ENCODE measurements at regions not wholly inside any gene's neighbourhood (a gene's known extent, or its start where the extent isn't known, plus 50 kb on each side); places are given as distances from the start of the nearest gene placed in this dataset.
"Not testable (repeated sequence)": the region's sequence is repeated elsewhere in the genome, so short reads cannot be mapped to it uniquely, and the experiment has no call there.

- no peak for DNase-seq (ENCODE audit: low spot score)
- no peak overlapping the region for H3K27ac ChIP-seq
- intact Hi-C loops (cut with DNase I): no loop called here
- no peaks in the 10 kb centered on the region for H3K27me3 ChIP-seq (replicated peaks; ENCODE audit: insufficient read depth)
- no peak for TF ChIP-seq POLR2A (IDR thresholded peaks at IDR 0.05)
- TF ChIP-seq CTCF (IDR thresholded peaks at IDR 0.05): no peak
- TF ChIP-seq POLR2AphosphoS5 (IDR thresholded peaks at IDR 0.05): no peak
- H3K36me3 ChIP-seq: no peaks in the 10 kb centered on the region
- WGBS: 85% methylated on average over 2 of the region's 2 CpGs
- no peaks in the 10 kb centered on the region for H3K9me3 ChIP-seq
- H3K4me1 ChIP-seq (replicated peaks): no peaks in the 10 kb centered on the region
- no peak overlapping the region for H3K4me3 ChIP-seq
Measured at GRCh38 chr3:80351201-80351600, 583.4 kb upstream of the ROBO1 start.

GRCh38 chr3:80350771-80351170 is 583.0 kb upstream of the ROBO1 start:
- Histone ChIP-seq H3K27me3 (replicated peaks; ENCODE audit: insufficient read depth) (no peaks in the 10 kb centered on the region), H3K36me3 (no peaks in the 10 kb centered on the region), H3K27ac (no peak overlapping the region), H3K4me3 (no peak overlapping the region), H3K4me1 (replicated peaks) (no peaks in the 10 kb centered on the region), H3K9me3 (no peaks in the 10 kb centered on the region)
- no peak for DNase-seq (ENCODE audit: low spot score)
- intact Hi-C loops (cut with DNase I): no loop called here
- no peak for TF ChIP-seq POLR2AphosphoS5 (IDR thresholded peaks at IDR 0.05)
- no peak for TF ChIP-seq POLR2A (IDR thresholded peaks at IDR 0.05)
- TF ChIP-seq CTCF (IDR thresholded peaks at IDR 0.05): no peak
- 90% methylated on average over 4 of the region's 4 CpGs for WGBS

DNA sequence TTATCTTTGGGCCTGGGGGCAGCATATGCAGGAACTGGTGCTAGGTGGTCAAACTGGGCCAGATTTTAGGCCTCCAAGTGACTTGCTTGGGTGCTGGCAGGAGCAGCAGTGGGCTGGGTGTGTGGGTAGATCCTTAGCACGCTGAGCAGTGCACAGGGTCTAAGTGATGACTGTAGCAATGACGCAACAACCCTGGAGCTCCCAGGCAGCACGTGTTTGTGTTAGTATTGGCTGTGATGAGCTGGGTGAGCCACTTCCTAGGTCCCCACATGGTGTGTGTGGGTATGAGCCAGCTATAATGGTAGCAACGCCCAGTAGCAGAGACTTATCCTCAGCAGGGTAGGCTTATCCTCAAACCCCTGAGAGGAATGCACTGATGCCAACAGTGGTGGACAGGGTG is 570.6 kb upstream of the ROBO1 start:
- Histone ChIP-seq H3K27me3 (replicated peaks; ENCODE audit: insufficient read depth) (no peaks in the 10 kb centered on the region), H3K9me3 (no peaks in the 10 kb centered on the region), H3K4me1 (replicated peaks) (no peaks in the 10 kb centered on the region), H3K27ac (no peak overlapping the region), H3K36me3 (no peaks in the 10 kb centered on the region), H3K4me3 (no peak overlapping the region)
- 74% methylated on average over 4 of the region's 4 CpGs for WGBS
- no peak for TF ChIP-seq POLR2A (IDR thresholded peaks at IDR 0.05)
- no peak for TF ChIP-seq POLR2AphosphoS5 (IDR thresholded peaks at IDR 0.05)
- TF ChIP-seq CTCF (IDR thresholded peaks at IDR 0.05): no peak
- intact Hi-C loops (cut with DNase I): no loop called here
- no peak for DNase-seq (ENCODE audit: low spot score)

DNA sequence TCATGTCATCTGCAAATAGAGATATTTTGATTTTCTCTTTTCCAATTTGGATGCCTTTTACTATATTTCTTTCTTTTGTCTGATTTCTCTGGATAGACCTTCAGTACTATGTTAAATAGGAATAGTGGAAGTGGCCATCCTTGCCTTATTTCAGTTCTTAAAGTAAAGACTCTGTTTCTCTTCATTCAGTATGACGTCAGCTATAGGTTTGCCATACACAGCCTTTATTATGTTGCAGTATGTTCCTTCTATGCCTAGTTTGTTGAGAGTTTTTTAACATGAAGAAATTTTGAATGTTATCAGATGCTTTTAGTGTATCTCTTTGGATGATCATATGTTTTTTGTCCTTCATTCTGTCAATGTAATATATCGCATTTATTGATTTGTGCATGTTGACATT is 566.7 kb upstream of the ROBO1 start:
- 95% methylated on average over 2 of the region's 2 CpGs for WGBS
- Histone ChIP-seq H3K27me3 (replicated peaks; ENCODE audit: insufficient read depth) (no peaks in the 10 kb centered on the region), H3K9me3 (no peaks in the 10 kb centered on the region), H3K4me1 (replicated peaks) (no peaks in the 10 kb centered on the region), H3K4me3 (no peak overlapping the region), H3K36me3 (no peaks in the 10 kb centered on the region), H3K27ac (no peak overlapping the region)
- intact Hi-C loops (cut with DNase I): no loop called here
- TF ChIP-seq CTCF (IDR thresholded peaks at IDR 0.05) (no peak), POLR2AphosphoS5 (IDR thresholded peaks at IDR 0.05) (no peak), POLR2A (IDR thresholded peaks at IDR 0.05) (no peak)
- no peak for DNase-seq (ENCODE audit: low spot score)

DNA sequence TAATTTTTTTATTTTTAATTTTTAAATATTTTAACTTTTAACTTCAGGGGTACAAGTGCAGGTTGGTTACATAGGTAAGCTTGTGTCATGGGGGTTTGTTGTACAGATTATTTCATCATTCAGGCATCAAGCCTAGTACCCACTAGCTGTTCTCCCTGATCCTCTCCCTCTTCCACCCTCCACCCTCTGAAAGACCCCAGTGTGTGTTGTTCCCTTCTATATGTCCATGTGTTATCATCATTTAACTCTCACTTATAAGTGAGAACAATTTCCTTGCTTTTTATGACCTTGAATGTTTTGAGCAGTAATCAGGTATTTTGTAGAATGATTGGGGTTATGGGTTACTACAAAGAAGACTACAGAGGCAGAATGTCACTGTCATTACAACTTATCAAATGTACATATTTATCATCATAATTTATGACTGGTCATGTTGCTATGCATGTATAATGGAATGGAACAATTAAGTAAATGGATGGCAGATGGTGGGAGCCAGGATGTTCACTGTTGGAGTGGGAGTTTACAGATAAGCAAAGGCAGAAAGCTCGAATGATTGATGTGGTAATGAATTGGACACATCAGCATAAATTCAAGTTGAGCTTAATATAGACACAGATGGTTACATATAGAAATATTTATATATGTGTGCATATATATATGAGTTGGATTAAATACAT is 563.8 kb upstream of the ROBO1 start:
- H3K4me3 ChIP-seq: no peak overlapping the region
- 78% methylated on average over 1 of the region's 1 CpG for WGBS

DNA sequence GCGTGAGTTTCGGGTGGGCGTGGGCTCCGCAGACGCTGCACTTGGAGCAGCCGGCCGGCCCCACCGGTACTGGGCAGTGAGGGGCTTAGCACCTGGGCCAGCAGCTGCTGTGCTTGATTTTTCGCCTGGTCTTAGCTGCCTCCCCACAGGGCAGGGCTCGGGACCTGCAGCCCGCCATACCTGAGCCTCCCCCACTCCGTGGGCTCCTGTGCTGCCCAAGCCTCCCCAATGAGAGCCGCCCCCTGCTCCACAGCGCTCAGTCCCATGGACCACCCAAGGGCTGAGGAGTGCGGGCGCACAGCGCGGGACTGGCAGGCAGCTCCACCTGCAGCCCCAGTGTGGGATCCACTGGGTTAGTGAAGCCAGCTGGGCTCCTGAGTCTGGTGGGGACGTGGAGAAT is 546.7 kb upstream of the ROBO1 start:
- H3K36me3 ChIP-seq; H3K27me3 ChIP-seq (replicated peaks; ENCODE audit: insufficient read depth); intact Hi-C loops (cut with DNase I); H3K27ac ChIP-seq; H3K4me1 ChIP-seq (replicated peaks); DNase-seq (ENCODE audit: low spot score); H3K4me3 ChIP-seq; H3K9me3 ChIP-seq: not testable (repeated sequence)
- 97% methylated on average over 15 of the region's 19 CpGs for WGBS

More for the DNA sequence above, 563.8 kb upstream of the ROBO1 start:
- Histone ChIP-seq H3K9me3 (no peaks in the 10 kb centered on the region), H3K36me3 (no peaks in the 10 kb centered on the region), H3K4me1 (replicated peaks) (no peaks in the 10 kb centered on the region), H3K27me3 (replicated peaks; ENCODE audit: insufficient read depth) (no peaks in the 10 kb centered on the region), H3K27ac (no peak overlapping the region)
- TF ChIP-seq POLR2A (IDR thresholded peaks at IDR 0.05) (no peak), CTCF (IDR thresholded peaks at IDR 0.05) (no peak), POLR2AphosphoS5 (IDR thresholded peaks at IDR 0.05) (no peak)
- intact Hi-C loops (cut with DNase I): no loop called here
- DNase-seq (ENCODE audit: low spot score): no peak

All from prostate gland (tissue), 2 donors.